OCI-LY7 (cell line): ENCODE measurements at regions not wholly inside any gene's neighbourhood (a gene's known extent, or its start where the extent isn't known, plus 50 kb on each side); places are given as distances from the start of the nearest gene placed in this dataset.

Source experiments
- CTCF ChIP-seq: fragments of 200-600 bp; sonication (generic); conservative IDR thresholded peaks from 2 replicates; pipeline ENCODE4 v1.5.1; 2014; ENCODE audit warnings: mild to moderate bottlenecking, antibody characterized with exemption, low read length, moderate library complexity, mixed read lengths
- EZH2phosphoT487 ChIP-seq: fragments of 200-600 bp; sonication (generic); IDR thresholded peaks from 2 replicates; pipeline ENCODE4 v1.6.1; 2018; ENCODE audit warnings: low read depth, borderline replicate concordance, mild to moderate bottlenecking, mixed run types, antibody characterized with exemption, low read length, moderate library complexity, mixed read lengths

- TF ChIP-seq CTCF (no peak), EZH2phosphoT487 (no peak)
These were observed 1109.2 kb downstream of the RAPGEF2 start for GRCh38 chr4:160212078-160212477.
